HG03280 (cell line): ENCODE measurements at regions not wholly inside any gene's neighbourhood (a gene's known extent, or its start where the extent isn't known, plus 50 kb on each side); places are given as distances from the start of the nearest gene placed in this dataset.
"Not testable (repeated sequence)": the region's sequence is repeated elsewhere in the genome, so short reads cannot be mapped to it uniquely, and the experiment has no call there.

Experiments used
- ATAC-seq: cut with Tn5 transposase; IDR thresholded peaks from one replicate; pipeline ENCODE4 v1.9.1; 2021; ENCODE audit warnings: mild to moderate bottlenecking, moderate library complexity; ENCODE audit not compliant: unreplicated experiment

GRCh38 chr12:60451457-60451856, 855.6 kb downstream of the SLC16A7 start:
- ATAC-seq, result no peak

DNA sequence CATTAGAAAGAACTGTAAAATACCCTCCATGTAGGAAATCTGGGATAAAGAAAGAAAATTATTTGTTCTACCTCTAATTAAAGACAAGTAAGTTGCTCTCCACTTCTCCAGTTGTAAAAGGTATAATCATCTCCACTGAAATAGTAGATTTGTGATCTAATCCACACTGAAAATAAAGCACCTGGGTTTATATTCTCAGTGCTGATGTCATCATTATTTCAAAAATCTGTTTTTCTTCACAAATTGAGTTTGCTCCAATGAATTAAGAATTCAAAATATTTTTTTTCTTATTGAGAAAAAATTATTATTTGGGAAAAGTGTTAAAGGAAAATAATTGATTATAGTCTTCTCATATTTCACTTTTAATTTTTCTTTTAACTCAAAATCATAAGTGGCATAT, 869.2 kb downstream of the SLC16A7 start:
- ATAC-seq, result no peak

- no peak for ATAC-seq
These were observed 872.7 kb downstream of the SLC16A7 start for GRCh38 chr12:60468546-60468945.

DNA sequence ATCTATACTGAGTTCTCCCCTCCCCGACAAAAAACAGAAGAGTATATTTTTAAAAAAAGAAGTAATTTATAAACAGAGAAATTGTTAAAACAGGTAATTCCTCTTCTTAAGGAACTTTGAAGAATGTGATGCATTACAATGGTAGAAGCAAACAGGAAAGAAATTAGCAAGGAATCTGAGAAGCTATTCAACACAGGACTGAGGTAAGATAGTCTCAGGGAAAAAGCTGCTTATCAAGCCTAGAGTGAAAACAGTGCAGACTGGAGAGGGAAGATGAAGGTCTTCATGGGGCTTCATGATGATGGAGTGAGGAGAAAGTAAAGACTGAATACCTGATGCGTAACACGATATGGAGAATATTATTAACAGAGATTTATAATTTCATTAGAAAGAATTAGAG, 880.0 kb downstream of the SLC16A7 start:
- no peak for ATAC-seq

DNA sequence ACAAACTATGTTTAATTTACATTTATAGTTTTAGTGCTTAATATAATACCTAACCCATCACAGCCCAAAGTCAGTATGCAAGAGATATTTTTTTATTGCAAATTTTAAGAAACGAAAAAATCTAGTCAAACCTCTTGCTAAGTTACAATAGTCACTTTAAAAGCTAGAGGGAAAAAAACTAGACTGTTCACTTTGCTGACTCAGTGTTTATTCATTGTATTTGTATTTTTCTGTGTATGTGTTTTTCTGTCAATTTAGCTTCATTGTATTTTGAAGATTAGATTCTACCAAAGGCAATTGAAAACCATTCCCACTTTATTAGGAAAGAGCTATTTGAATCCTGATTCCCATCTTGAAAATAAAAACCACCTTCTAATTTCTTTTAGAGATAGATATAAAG, 891.5 kb downstream of the SLC16A7 start:
- ATAC-seq, result no peak

DNA sequence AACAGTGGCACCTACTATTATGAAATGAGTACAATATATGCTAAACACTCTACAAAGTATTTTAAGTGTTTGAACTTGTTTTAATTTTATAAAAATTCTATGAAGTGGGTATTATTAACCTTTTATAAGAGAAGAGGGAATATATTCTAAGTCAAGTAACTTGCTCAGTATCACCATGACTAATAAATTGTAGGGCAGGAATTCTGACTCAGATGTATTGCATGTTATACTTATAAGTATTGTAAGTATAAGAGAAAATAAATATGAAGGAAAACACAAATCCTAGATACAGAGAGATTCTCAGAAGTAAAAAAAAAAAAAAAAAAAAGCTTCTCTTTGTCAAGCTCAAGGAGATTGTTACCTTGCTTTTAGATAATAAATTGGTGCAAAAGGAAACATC, 893.2 kb downstream of the SLC16A7 start:
- ATAC-seq, result no peak

DNA sequence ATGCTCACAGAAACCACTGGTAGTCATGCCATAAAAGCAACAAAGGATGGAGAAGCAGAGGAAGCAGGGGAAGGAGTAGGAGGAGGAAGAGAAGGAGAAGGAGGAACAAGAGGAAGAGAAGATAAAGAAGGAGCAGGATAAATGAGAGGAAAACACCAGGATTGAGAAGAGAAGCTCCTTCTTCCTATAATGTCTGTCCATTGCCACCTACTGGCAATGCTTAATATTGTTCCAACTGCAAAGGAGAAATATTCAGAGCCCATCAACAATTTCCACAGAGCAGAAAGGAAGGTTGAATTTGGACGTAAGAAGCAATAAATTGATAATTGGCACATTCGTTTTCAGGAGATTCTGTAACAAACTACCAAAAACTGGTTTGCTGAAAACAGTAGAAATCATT, 898.4 kb downstream of the SLC16A7 start:
- ATAC-seq, result no peak

DNA sequence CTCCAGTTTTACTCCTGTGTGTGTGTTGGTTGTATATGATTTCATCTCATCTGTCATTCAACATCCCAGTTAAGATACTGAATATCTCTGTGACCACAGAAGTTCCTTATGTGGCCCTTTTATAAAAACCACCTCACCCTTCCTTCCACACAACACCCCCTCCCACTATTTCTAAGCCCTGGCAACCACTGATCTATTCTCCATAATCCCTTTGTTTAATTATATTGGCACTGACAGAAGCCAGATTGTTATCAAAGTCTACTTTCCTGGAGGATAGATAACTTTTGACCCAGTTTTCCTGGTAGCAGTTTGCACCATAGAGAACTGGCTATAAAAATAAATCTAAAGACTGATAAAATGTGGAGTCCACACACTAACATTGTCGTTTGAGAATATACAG, 902.8 kb downstream of the SLC16A7 start:
- no peak for ATAC-seq

DNA sequence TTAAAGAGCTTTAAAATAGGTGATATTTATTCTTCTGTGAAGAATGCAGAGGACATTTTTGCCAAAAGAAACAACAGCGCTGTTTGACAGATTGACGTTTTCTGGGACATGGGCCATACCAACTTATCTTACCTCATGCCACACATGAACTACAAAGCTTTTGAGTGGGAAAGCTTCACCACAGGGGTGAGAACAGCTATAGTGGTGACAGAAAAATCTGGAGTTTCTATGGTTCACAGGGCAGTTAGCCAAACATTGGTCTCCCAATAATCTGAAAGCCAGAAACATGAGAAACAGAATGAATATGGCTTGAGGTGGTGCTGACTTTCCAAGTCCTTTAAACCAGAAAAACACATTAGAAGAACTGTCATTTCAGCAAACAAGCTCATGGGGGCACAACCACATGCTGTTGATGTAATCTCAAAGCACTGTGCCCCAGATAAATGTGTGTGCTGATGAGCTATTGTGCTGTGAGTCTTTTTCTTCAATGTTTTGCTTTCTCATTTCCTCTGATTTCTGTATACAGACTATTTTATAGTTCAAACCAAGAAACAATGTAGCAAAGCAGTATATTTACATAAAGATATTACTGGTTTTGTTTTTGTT, 905.4 kb downstream of the SLC16A7 start:
- ATAC-seq, result no peak

- ATAC-seq, result no peak
These were observed 927.0 kb downstream of the SLC16A7 start for GRCh38 chr12:60522684-60523400.

DNA sequence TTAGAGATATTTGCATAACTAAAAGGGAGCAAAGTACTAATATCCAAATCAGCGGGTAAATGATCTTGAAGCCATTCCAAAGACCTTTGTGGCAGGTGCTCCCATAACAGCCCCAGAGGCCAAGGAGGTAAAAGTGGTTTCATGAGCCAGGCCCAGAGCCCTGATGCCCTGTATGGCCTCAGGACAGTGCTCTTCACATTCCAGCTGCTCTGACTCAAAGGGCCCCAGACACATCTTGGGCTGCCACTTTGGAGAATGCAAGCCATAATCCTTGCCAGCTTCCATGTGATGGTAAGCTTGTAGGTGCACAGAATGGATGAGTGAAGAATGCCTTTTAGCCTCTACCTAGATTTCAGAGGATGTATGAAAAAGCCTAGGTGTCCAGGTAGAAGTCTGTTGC, 933.4 kb downstream of the SLC16A7 start:
- ATAC-seq, result no peak

- ATAC-seq, result no peak
These were observed 933.9 kb downstream of the SLC16A7 start for GRCh38 chr12:60529723-60530122.

DNA sequence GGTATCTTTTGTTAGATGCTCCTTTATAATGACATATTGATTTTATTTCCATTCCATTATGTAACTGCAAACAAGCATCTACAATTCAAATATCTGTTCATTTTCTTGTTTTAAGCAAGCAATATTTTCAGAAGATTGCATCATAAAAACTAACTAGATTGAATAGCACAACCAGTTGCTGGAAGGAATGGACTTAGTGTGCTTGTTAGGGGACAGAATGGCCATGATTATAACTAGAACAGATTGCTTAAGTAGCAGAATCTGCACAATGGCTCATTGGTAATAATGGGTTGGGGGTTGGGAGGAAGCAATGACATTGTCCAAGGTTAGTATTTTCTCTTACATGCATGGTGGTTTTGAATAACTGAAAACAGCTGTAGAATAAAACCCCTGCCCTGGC, 939.5 kb downstream of the SLC16A7 start:
- ATAC-seq, result no peak

GRCh38 chr12:60539592-60539991, 943.8 kb downstream of the SLC16A7 start:
- no peak for ATAC-seq

- ATAC-seq, result no peak
These were observed 973.1 kb downstream of the SLC16A7 start for GRCh38 chr12:60568914-60569313.

DNA sequence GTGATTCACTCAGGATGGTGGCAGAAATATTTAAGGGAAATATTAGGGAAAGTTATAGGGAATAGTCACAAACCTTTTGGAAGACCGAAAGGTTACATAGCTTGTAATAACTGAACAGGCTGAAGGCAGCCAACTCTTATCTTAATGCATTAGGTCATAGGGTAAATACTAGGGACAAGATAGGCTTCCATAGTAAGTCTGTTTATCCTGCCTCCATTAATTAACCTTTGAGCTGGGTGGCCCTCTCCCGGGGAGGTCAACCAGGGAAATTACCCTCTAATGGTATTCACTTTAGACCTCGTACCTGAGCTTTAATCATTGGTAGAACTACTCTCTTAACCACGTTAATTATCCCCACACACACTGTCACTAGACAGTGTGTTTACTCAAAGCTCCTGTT, 981.8 kb downstream of the SLC16A7 start:
- ATAC-seq, result no peak

- not testable (repeated sequence) for ATAC-seq
These were observed 991.8 kb downstream of the SLC16A7 start for GRCh38 chr12:60587664-60588063.

DNA sequence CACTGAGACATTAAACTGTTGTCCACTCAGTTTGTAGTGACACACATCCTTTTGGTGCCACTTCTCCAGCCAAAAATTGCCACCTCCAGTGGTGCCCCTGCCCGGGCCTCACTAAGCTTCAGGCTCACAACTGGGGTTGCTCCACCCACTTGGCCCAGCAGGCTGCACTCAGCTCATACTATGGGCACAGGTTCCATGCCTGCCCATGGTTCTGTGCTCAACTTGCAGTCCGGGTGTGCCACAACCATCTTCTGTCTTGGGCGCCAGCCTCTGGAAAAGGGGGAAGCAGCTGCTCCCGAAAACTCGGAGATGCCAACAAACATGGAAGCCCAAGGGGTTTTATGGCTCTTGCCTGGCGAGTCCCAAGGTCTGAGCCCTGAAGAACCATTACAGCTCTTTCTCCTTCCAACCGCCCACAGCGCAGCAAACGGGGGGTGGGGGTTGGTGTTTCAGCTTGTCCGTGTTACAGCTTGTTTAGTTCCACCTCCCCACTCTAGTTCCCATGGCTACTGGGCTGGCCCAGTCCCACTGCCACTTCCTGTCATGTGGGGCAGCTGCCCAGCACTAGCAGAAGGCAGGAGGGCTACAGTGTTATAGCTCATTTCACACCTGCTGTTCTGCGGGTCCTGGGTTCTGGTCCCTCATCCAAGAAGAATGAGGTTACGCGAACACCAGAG, 998.3 kb downstream of the SLC16A7 start:
- no peak for ATAC-seq

- ATAC-seq, result no peak
These were observed 1006.8 kb downstream of the SLC16A7 start for GRCh38 chr12:60602601-60603000.

DNA sequence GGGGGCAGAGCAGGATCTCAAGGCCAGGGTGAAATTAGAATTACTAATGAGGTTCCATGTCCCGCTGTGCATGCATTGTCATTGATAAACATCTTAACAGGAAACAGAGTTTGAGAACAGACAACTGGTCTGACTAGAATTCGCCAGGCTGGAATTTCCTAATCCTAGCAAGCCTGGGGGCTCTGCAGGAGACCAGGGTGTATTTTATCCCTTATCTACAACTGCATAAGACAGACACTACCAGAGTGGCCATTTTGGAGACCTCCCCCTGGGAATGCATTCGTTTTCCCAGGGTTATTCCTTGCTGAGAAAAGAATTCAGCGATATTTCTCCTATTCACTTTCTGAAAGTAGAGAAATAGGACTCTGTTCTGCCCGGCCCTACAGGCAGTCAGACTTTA, 1007.6 kb downstream of the SLC16A7 start:
- not testable (repeated sequence) for ATAC-seq

- ATAC-seq, result no peak
These were observed 1020.6 kb downstream of the SLC16A7 start for GRCh38 chr12:60616400-60616799.

GRCh38 chr12:60630796-60631195, 1035.0 kb downstream of the SLC16A7 start:
- ATAC-seq, result no peak
